ENCODE measurements at regions not wholly inside any gene's neighbourhood (a gene's known extent, or its start where the extent isn't known, plus 50 kb on each side); places are given as distances from the start of the nearest gene placed in this dataset.

DNA sequence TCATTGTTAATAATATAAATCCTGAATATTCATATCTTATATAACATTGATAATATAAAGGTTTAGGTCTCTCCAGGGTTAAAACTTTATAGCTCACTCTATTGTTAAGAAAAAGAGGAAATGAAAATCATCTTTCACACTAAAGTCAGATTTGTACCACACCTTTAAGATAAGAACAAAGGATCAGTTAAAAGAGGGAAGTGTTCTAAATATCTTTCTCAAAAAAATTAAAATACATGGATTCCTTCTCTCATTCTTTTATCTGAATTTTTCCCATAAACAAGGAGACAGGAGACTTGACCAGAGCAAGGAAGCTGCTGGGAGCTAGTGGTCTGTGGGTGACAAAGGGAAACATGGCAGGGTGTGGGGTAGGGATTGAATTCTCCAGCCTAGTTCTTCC is 323.0 kb upstream of the CPXCR1 start:
- TF ChIP-seq EZH2 (IDR thresholded peaks at IDR 0.05; ENCODE audit: insufficient read depth, low read length): no peak
- TF ChIP-seq, protein P1, sequence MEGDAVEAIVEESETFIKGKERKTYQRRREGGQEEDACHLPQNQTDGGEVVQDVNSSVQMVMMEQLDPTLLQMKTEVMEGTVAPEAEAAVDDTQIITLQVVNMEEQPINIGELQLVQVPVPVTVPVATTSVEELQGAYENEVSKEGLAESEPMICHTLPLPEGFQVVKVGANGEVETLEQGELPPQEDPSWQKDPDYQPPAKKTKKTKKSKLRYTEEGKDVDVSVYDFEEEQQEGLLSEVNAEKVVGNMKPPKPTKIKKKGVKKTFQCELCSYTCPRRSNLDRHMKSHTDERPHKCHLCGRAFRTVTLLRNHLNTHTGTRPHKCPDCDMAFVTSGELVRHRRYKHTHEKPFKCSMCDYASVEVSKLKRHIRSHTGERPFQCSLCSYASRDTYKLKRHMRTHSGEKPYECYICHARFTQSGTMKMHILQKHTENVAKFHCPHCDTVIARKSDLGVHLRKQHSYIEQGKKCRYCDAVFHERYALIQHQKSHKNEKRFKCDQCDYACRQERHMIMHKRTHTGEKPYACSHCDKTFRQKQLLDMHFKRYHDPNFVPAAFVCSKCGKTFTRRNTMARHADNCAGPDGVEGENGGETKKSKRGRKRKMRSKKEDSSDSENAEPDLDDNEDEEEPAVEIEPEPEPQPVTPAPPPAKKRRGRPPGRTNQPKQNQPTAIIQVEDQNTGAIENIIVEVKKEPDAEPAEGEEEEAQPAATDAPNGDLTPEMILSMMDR (IDR thresholded peaks at IDR 0.05; ENCODE audit: insufficient read depth, low read depth, low read length): no peak

Data from astrocyte (in vitro differentiated cells and primary cell).